Gastroesophageal sphincter (tissue), 3 donors: ENCODE measurements at regions not wholly inside any gene's neighbourhood (a gene's known extent, or its start where the extent isn't known, plus 50 kb on each side); places are given as distances from the start of the nearest gene placed in this dataset.

Source experiments
- CTCF ChIP-seq, 4 experiments: fragments of 200-600 bp in 2 of 4; fragments of 450-650 bp in 2 of 4; sonication (generic) in 1 of 4; IDR thresholded peaks; one replicate each; pipeline ENCODE4 v1.5.1; 2017 to 2019; ENCODE audit warnings: antibody characterized with exemption in 4 of 4, mild to moderate bottlenecking in 2 of 4, moderate library complexity in 2 of 4
- EP300 ChIP-seq: sonication (generic); formaldehyde crosslinking; IDR thresholded peaks from one replicate; pipeline ENCODE4 v1.6.1; 2017; ENCODE audit warnings: antibody characterized with exemption, mild to moderate bottlenecking
- POLR2A ChIP-seq, 2 donors: fragments of 450-650 bp; IDR thresholded peaks; one replicate each; pipeline ENCODE4 v1.6.1; 2017; ENCODE audit warnings: antibody characterized with exemption in 2 of 2, mild to moderate bottlenecking in 2 of 2, moderate library complexity in 1 of 2
- POLR2AphosphoS5 ChIP-seq: sonication (generic); formaldehyde crosslinking; IDR thresholded peaks from one replicate; pipeline ENCODE4 v1.6.1; 2017; ENCODE audit warnings: antibody characterized with exemption

GRCh38 chr4:10385994-10386394 lies 71.2 kb downstream of the ZNF518B start:
- TF ChIP-seq EP300 (no peak), CTCF (IDR thresholded peaks at IDR 0.05) (no peak), POLR2A (IDR thresholded peaks at IDR 0.05) (no peak), POLR2AphosphoS5 (no peak)
